ENCODE measurements at regions not wholly inside any gene's neighbourhood (a gene's known extent, or its start where the extent isn't known, plus 50 kb on each side); places are given as distances from the start of the nearest gene placed in this dataset.
"Not testable (repeated sequence)": the region's sequence is repeated elsewhere in the genome, so short reads cannot be mapped to it uniquely, and the experiment has no call there.

GRCh38 chr5:158013939-158014338, 155.0 kb upstream of the CLINT1 start:
- in situ Hi-C loops (cut with MboI; ENCODE audit: low sequenced_read_pairs): no loop called here

- in situ Hi-C loops (cut with MboI; ENCODE audit: low sequenced_read_pairs): no loop called here
Measured at GRCh38 chr5:158013303-158013702, 154.4 kb upstream of the CLINT1 start.

GRCh38 chr5:158011422-158011821, 152.5 kb upstream of the CLINT1 start:
- in situ Hi-C loops (cut with MboI; ENCODE audit: low sequenced_read_pairs): no loop called here

GRCh38 chr5:158010831-158011230, 151.9 kb upstream of the CLINT1 start:
- in situ Hi-C loops (cut with MboI; ENCODE audit: low sequenced_read_pairs): no loop called here

GRCh38 chr5:158007336-158007735, 148.4 kb upstream of the CLINT1 start:
- in situ Hi-C loops (cut with MboI; ENCODE audit: low sequenced_read_pairs): no loop called here

GRCh38 chr5:157999696-158000095, 140.8 kb upstream of the CLINT1 start:
- in situ Hi-C loops (cut with MboI; ENCODE audit: low sequenced_read_pairs): no loop called here

GRCh38 chr5:157997991-157998504, 139.1 kb upstream of the CLINT1 start:
- in situ Hi-C loops (cut with MboI; ENCODE audit: low sequenced_read_pairs): no loop called here

- in situ Hi-C loops (cut with MboI; ENCODE audit: low sequenced_read_pairs): no loop called here
Measured at GRCh38 chr5:157994906-157995519, 136.1 kb upstream of the CLINT1 start.

GRCh38 chr5:157993986-157994691, 135.2 kb upstream of the CLINT1 start:
- in situ Hi-C loops (cut with MboI; ENCODE audit: low sequenced_read_pairs): no loop called here

GRCh38 chr5:157993201-157993600, 134.3 kb upstream of the CLINT1 start:
- in situ Hi-C loops (cut with MboI; ENCODE audit: low sequenced_read_pairs): no loop called here

GRCh38 chr5:157990583-157991181, 131.7 kb upstream of the CLINT1 start:
- in situ Hi-C loops (cut with MboI; ENCODE audit: low sequenced_read_pairs): no loop called here

GRCh38 chr5:157989296-157989695, 130.4 kb upstream of the CLINT1 start:
- in situ Hi-C loops (cut with MboI; ENCODE audit: low sequenced_read_pairs): no loop called here

GRCh38 chr5:157987259-157987658, 128.3 kb upstream of the CLINT1 start:
- in situ Hi-C loops (cut with MboI; ENCODE audit: low sequenced_read_pairs): no loop called here

- in situ Hi-C loops (cut with MboI; ENCODE audit: low sequenced_read_pairs): no loop called here
Measured at GRCh38 chr5:157986431-157986990, 127.6 kb upstream of the CLINT1 start.

GRCh38 chr5:157984611-157985010, 125.7 kb upstream of the CLINT1 start:
- in situ Hi-C loops (cut with MboI; ENCODE audit: low sequenced_read_pairs): no loop called here

- in situ Hi-C loops (cut with MboI; ENCODE audit: low sequenced_read_pairs): no loop called here
Measured at GRCh38 chr5:157983906-157984551, 125.1 kb upstream of the CLINT1 start.

GRCh38 chr5:157978061-157978460, 119.1 kb upstream of the CLINT1 start:
- in situ Hi-C loops (cut with MboI; ENCODE audit: low sequenced_read_pairs): no loop called here

- in situ Hi-C loops (cut with MboI; ENCODE audit: low sequenced_read_pairs): no loop called here
Measured at GRCh38 chr5:157976429-157976828, 117.5 kb upstream of the CLINT1 start.

GRCh38 chr5:157972579-157972978, 113.6 kb upstream of the CLINT1 start:
- in situ Hi-C loops (cut with MboI; ENCODE audit: low sequenced_read_pairs): no loop called here

GRCh38 chr5:157971571-157972216, 112.7 kb upstream of the CLINT1 start:
- in situ Hi-C loops (cut with MboI; ENCODE audit: low sequenced_read_pairs): no loop called here

GRCh38 chr5:157968570-157968969, 109.6 kb upstream of the CLINT1 start:
- in situ Hi-C loops (cut with MboI; ENCODE audit: low sequenced_read_pairs): not testable (repeated sequence)

All from HL-60/S4 treated with phorbol 12-myristate 13-acetate at 8.2 ng/mL for 4 days and 3 days (cell line).